GM12891 (cell line): ENCODE measurements at regions not wholly inside any gene's neighbourhood (a gene's known extent, or its start where the extent isn't known, plus 50 kb on each side); places are given as distances from the start of the nearest gene placed in this dataset.

Source experiments
- POLR2A ChIP-seq: IDR thresholded peaks from 2 replicates; pipeline ENCODE4 v1.6.1; 2011; ENCODE audit warnings: low read depth, low read length, control low read depth
- POU2F2 ChIP-seq: IDR thresholded peaks from 2 replicates; pipeline ENCODE4 v1.6.1; 2011; ENCODE audit warnings: low read depth, mild to moderate bottlenecking, control low read depth, low read length, moderate library complexity
- TAF1 ChIP-seq: IDR thresholded peaks from 2 replicates; pipeline ENCODE4 v1.6.1; 2011; ENCODE audit warnings: low read depth, low read length, control low read depth

- TF ChIP-seq TAF1: no peak
- no peak for TF ChIP-seq POU2F2
- TF ChIP-seq POLR2A: no peak
Measured at GRCh38 chr11:82458761-82459160, 274.9 kb downstream of the FAM181B start.
